ENCODE measurements at regions not wholly inside any gene's neighbourhood (a gene's known extent, or its start where the extent isn't known, plus 50 kb on each side); places are given as distances from the start of the nearest gene placed in this dataset.

- TF ChIP-seq CTCF (IDR thresholded peaks at IDR 0.05), result no peak
- no peak for TF ChIP-seq KDM1A (IDR thresholded peaks at IDR 0.05; ENCODE audit: low read depth)
- TF ChIP-seq CHD4 (IDR thresholded peaks at IDR 0.05; ENCODE audit: borderline replicate concordance), result no peak
- no peak for TF ChIP-seq POLR2A (IDR thresholded peaks at IDR 0.05; ENCODE audit: low read length)
Measured at GRCh38 chr9:631596-631995, 209.9 kb upstream of the DMRT1 start.

All from A549 (cell line).